HG03571 (cell line): ENCODE measurements at regions not wholly inside any gene's neighbourhood (a gene's known extent, or its start where the extent isn't known, plus 50 kb on each side); places are given as distances from the start of the nearest gene placed in this dataset.
A peak's percentile ranks its signal among the peaks of the same experiment; 100 is the strongest.
"Not testable (repeated sequence)": the region's sequence is repeated elsewhere in the genome, so short reads cannot be mapped to it uniquely, and the experiment has no call there.

Experiments
- ATAC-seq: cut with Tn5 transposase; IDR thresholded peaks from one replicate; pipeline ENCODE4 v1.9.1; 2021; ENCODE audit not compliant: unreplicated experiment

GRCh38 chr12:125304029-125304428, 238.8 kb downstream of the AACS start:
- no peak for ATAC-seq

- ATAC-seq: no peak
These were observed 240.0 kb downstream of the AACS start for GRCh38 chr12:125305231-125305630.

- no peak for ATAC-seq
These were observed 245.2 kb downstream of the AACS start for GRCh38 chr12:125310461-125310860.

- no peak for ATAC-seq
These were observed 245.8 kb downstream of the AACS start for GRCh38 chr12:125311050-125311449.

GRCh38 chr12:125312471-125312870, 247.2 kb downstream of the AACS start:
- no peak for ATAC-seq

GRCh38 chr12:125314051-125314755, 249.0 kb downstream of the AACS start:
- no peak for ATAC-seq

- ATAC-seq: no peak
These were observed 250.5 kb downstream of the AACS start for GRCh38 chr12:125315771-125316170.

- ATAC-seq: no peak
These were observed 254.9 kb downstream of the AACS start for GRCh38 chr12:125320177-125320576.

- no peak for ATAC-seq
These were observed 259.7 kb downstream of the AACS start for GRCh38 chr12:125324861-125325490.

- ATAC-seq: no peak
These were observed 264.2 kb downstream of the AACS start for GRCh38 chr12:125329239-125330102.

- peak; percentile 68 for ATAC-seq
These were observed 265.6 kb downstream of the AACS start for GRCh38 chr12:125330645-125331341.

- no peak for ATAC-seq
These were observed 266.3 kb downstream of the AACS start for GRCh38 chr12:125331342-125332052.

GRCh38 chr12:125332900-125333299, 267.7 kb downstream of the AACS start:
- no peak for ATAC-seq

GRCh38 chr12:125336246-125336645, 271.0 kb downstream of the AACS start:
- no peak for ATAC-seq

GRCh38 chr12:125340791-125341190, 275.6 kb downstream of the AACS start:
- ATAC-seq: no peak

GRCh38 chr12:125341422-125341821, 276.2 kb downstream of the AACS start:
- ATAC-seq: no peak

- no peak for ATAC-seq
These were observed 278.4 kb downstream of the AACS start for GRCh38 chr12:125343649-125344048.

GRCh38 chr12:125346362-125346761, 281.1 kb downstream of the AACS start:
- no peak for ATAC-seq

- ATAC-seq: no peak
These were observed 286.6 kb downstream of the AACS start for GRCh38 chr12:125351788-125352187.

- not testable (repeated sequence) for ATAC-seq
These were observed 287.8 kb downstream of the AACS start for GRCh38 chr12:125353002-125353401.

GRCh38 chr12:125353871-125354270, 288.6 kb downstream of the AACS start:
- no peak for ATAC-seq
